ENCODE measurements at regions not wholly inside any gene's neighbourhood (a gene's known extent, or its start where the extent isn't known, plus 50 kb on each side); places are given as distances from the start of the nearest gene placed in this dataset.

DNA sequence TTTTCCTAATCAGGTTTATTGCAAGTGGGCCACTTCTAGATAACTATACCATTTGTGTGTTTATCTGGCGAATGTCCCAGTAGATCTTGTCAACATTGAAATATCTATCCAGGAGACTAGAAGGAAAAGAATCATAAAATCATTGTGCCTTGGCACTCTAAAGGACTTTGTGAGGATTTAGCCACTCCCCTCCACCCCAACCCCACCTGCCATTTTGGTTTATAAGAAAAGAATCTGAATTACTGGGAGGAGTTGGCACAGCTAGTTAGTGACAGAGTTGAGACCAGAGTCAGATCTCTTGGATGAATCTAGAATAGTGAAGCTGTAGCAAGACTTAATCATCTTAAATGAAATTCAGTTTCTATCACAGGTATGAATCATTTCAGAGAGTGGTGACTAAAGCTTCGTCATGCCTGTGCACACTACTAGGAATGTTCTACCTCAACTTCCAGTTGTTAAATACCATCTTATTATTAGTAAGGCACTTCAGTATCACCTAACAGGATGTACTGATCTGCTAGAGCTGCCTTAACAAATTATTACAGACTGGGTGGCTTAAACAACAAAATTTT is 212.7 kb upstream of the SLC14A2 start:
- no peak for TF ChIP-seq FOXM1 (IDR thresholded peaks at IDR 0.05; ENCODE audit: borderline replicate concordance, low read depth)

DNA sequence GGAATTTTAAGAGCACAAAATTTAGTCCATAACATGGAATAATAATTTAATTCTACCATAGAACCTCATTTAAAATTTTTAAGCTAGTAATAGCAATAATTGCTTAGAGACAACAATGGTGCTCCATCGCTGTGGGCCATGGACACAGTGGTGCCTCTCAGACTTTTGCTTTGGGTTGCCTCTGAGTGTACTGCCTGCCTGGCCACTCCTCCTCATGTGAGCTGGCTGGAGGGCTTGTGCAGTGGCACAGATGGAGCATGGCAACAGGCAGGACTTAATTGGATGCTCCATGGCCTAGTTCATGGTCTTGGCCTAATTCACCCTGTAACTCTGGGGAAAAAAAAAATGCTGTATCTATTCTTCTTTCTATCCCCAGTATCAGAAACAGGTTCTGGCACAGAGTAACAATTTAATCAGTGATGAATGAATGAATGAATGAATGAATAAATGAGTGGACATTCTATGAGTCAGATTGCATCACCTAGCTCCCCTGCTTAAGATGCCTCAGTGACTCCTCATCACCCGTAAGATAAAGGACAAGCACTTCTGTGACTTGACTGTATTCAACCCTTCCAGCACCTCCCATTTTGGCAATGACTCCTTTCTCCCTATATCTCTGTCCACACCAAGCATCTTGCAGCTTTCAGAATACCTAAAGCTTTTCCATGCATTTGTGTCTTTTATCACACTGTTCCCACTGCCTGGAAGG is 211.8 kb upstream of the SLC14A2 start:
- TF ChIP-seq, protein P1, sequence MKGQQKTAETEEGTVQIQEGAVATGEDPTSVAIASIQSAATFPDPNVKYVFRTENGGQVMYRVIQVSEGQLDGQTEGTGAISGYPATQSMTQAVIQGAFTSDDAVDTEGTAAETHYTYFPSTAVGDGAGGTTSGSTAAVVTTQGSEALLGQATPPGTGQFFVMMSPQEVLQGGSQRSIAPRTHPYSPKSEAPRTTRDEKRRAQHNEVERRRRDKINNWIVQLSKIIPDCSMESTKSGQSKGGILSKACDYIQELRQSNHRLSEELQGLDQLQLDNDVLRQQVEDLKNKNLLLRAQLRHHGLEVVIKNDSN (IDR thresholded peaks at IDR 0.05): no peak
- no peak for TF ChIP-seq ZBTB7A (IDR thresholded peaks at IDR 0.05; ENCODE audit: low read depth)
- TF ChIP-seq CREB1 (IDR thresholded peaks at IDR 0.05; ENCODE audit: low read depth): no peak
- no peak for TF ChIP-seq NFIC (IDR thresholded peaks at IDR 0.05)
- TF ChIP-seq, protein P2, sequence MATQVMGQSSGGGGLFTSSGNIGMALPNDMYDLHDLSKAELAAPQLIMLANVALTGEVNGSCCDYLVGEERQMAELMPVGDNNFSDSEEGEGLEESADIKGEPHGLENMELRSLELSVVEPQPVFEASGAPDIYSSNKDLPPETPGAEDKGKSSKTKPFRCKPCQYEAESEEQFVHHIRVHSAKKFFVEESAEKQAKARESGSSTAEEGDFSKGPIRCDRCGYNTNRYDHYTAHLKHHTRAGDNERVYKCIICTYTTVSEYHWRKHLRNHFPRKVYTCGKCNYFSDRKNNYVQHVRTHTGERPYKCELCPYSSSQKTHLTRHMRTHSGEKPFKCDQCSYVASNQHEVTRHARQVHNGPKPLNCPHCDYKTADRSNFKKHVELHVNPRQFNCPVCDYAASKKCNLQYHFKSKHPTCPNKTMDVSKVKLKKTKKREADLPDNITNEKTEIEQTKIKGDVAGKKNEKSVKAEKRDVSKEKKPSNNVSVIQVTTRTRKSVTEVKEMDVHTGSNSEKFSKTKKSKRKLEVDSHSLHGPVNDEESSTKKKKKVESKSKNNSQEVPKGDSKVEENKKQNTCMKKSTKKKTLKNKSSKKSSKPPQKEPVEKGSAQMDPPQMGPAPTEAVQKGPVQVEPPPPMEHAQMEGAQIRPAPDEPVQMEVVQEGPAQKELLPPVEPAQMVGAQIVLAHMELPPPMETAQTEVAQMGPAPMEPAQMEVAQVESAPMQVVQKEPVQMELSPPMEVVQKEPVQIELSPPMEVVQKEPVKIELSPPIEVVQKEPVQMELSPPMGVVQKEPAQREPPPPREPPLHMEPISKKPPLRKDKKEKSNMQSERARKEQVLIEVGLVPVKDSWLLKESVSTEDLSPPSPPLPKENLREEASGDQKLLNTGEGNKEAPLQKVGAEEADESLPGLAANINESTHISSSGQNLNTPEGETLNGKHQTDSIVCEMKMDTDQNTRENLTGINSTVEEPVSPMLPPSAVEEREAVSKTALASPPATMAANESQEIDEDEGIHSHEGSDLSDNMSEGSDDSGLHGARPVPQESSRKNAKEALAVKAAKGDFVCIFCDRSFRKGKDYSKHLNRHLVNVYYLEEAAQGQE (IDR thresholded peaks at IDR 0.05; ENCODE audit: low read depth): no peak
- TF ChIP-seq EGR1 (IDR thresholded peaks at IDR 0.05): no peak
- TF ChIP-seq, protein P3, sequence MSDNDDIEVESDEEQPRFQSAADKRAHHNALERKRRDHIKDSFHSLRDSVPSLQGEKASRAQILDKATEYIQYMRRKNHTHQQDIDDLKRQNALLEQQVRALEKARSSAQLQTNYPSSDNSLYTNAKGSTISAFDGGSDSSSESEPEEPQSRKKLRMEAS (IDR thresholded peaks at IDR 0.05): no peak
- TF ChIP-seq TEAD4 (IDR thresholded peaks at IDR 0.05): no peak
- TF ChIP-seq EP300 (IDR thresholded peaks at IDR 0.05; ENCODE audit: borderline replicate concordance): no peak
- TF ChIP-seq YY1 (IDR thresholded peaks at IDR 0.05; ENCODE audit: low read depth): no peak
- no peak for TF ChIP-seq TCF12 (IDR thresholded peaks at IDR 0.05; ENCODE audit: low read depth)

DNA sequence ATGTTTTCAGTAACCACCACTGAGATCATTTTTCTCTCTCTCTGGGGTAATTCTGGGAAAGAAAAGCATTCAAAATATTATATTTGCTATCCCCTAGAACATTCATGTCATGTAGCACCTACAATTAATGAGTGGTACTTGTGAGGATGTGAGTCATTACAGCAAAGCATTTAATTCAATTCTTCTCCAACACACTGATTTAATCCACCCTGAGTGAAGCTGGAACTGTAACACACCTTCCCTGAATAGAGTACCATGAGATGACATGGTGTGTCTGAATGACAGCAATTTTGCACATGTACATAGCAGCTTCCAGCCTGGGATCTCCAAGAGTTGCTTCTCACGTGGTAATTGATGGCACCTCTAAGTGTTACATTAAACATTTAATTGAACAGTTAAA is 207.1 kb upstream of the SLC14A2 start:
- TF ChIP-seq ZBTB7A (IDR thresholded peaks at IDR 0.05; ENCODE audit: low read depth) (no peak), CREB1 (IDR thresholded peaks at IDR 0.05; ENCODE audit: low read depth) (no peak), FOXM1 (IDR thresholded peaks at IDR 0.05; ENCODE audit: borderline replicate concordance, low read depth) (no peak), NFIC (IDR thresholded peaks at IDR 0.05) (no peak), EGR1 (IDR thresholded peaks at IDR 0.05) (no peak), YY1 (IDR thresholded peaks at IDR 0.05; ENCODE audit: low read depth) (no peak), RAD21 (IDR thresholded peaks at IDR 0.05; ENCODE audit: low read depth) (no peak), TCF12 (IDR thresholded peaks at IDR 0.05; ENCODE audit: low read depth) (no peak), TEAD4 (IDR thresholded peaks at IDR 0.05) (no peak), CEBPB (IDR thresholded peaks at IDR 0.05) (no peak), TAF1 (IDR thresholded peaks at IDR 0.05; ENCODE audit: low read depth) (no peak), EP300 (IDR thresholded peaks at IDR 0.05; ENCODE audit: borderline replicate concordance) (no peak)
- TF ChIP-seq, protein P3 (IDR thresholded peaks at IDR 0.05): no peak
- TF ChIP-seq, protein P2 (IDR thresholded peaks at IDR 0.05; ENCODE audit: low read depth): no peak
- TF ChIP-seq, protein P1 (IDR thresholded peaks at IDR 0.05): no peak

DNA sequence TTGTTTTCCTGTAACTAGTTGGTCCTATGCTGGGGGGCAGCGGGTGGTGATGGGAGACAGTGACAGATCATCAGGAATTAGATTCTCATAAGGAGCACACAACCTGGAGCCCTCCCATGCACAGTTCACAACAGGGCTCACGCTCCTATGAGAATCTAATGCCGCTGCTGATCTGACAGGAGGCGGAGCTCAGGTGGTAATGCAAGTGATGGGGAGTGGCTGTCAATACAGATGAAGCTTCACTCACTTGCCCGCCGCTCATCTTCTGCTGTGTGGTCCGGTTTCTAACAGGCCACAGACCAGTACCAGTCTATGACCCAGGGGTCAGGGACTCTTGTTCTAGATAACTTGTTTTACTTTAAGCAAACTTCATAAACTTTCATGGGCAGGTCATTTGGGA is 205.3 kb upstream of the SLC14A2 start:
- TF ChIP-seq TCF12 (IDR thresholded peaks at IDR 0.05; ENCODE audit: low read depth) (no peak), FOXM1 (IDR thresholded peaks at IDR 0.05; ENCODE audit: borderline replicate concordance, low read depth) (no peak), TEAD4 (IDR thresholded peaks at IDR 0.05) (no peak), EGR1 (IDR thresholded peaks at IDR 0.05) (no peak), EP300 (IDR thresholded peaks at IDR 0.05; ENCODE audit: borderline replicate concordance) (no peak), RAD21 (IDR thresholded peaks at IDR 0.05; ENCODE audit: low read depth) (no peak)
- TF ChIP-seq, protein P2 (IDR thresholded peaks at IDR 0.05; ENCODE audit: low read depth): no peak
